H1 (cell line): ENCODE measurements at regions not wholly inside any gene's neighbourhood (a gene's known extent, or its start where the extent isn't known, plus 50 kb on each side); places are given as distances from the start of the nearest gene placed in this dataset.

ENCODE experiments used
- CTCF ChIA-PET: fragments of 300-600 bp; sonication (Branson Sonifier 250); formaldehyde crosslinking; loops from one replicate; lab custom pipeline; 2021; ENCODE audit not compliant: partially characterized antibody; lab: Charles Lee
- POLR2A ChIA-PET: fragments of 300-600 bp; sonication (Branson Sonifier 250); formaldehyde crosslinking; loops from one replicate; lab custom pipeline; 2021; ENCODE audit warnings: inconsistent platforms; ENCODE audit not compliant: partially characterized antibody; lab: Charles Lee
- DNase-seq, 2 experiments: peaks; one replicate each; pipeline versions ENCODE4 v3.0.0 to v3.0.0-alpha.2; 2010 to 2022; ENCODE audit warnings: low spot score in 2 of 2, low read depth in 1 of 2, mixed read lengths in 1 of 2
- FAIRE-seq: peaks from 2 replicates; lab custom pipeline; 2011; peaks lifted over from hg19 to GRCh38; lab: Jason Lieb, UNC
- H2AFZ ChIP-seq: 2 replicates; pipeline ENCODE4 v1.8.1; 2012; ENCODE audit warnings: low read length, inconsistent platforms
- H2AK5ac ChIP-seq: 2 replicates; pipeline ENCODE4 v1.6.1; 2013; ENCODE audit warnings: low read depth, low read length
- H2BK120ac ChIP-seq: replicated peaks from 2 replicates; pipeline ENCODE3; 2013; ENCODE audit warnings: low read depth, low read length, inconsistent platforms
- H2BK12ac ChIP-seq: 2 replicates; pipeline ENCODE4 v1.6.1; 2013; ENCODE audit warnings: low read depth, low read length
- H2BK15ac ChIP-seq: 2 replicates; pipeline ENCODE4 v1.6.1; 2013; ENCODE audit warnings: low read length
- H2BK20ac ChIP-seq: 2 replicates; pipeline ENCODE4 v1.6.1; 2013; ENCODE audit warnings: low read length
- H2BK5ac ChIP-seq: 2 replicates; pipeline ENCODE4 v1.6.1; 2013; ENCODE audit warnings: low read depth, low read length
- H3K14ac ChIP-seq: 2 replicates; pipeline ENCODE4 v1.6.1; 2013; ENCODE audit warnings: inconsistent platforms; ENCODE audit not compliant: insufficient read length
- H3K18ac ChIP-seq: 2 replicates; pipeline ENCODE4 v1.6.1; 2013; ENCODE audit warnings: low read length; ENCODE audit errors: extremely low read depth
- H3K23ac ChIP-seq: 2 replicates; pipeline ENCODE4 v1.6.1; 2013; ENCODE audit warnings: inconsistent platforms; ENCODE audit not compliant: insufficient read length
- H3K23me2 ChIP-seq: 2 replicates; pipeline ENCODE4 v1.6.1; 2013; ENCODE audit warnings: low read depth, low read length
- H3K27ac ChIP-seq: 2 replicates; pipeline ENCODE4 v1.6.1; 2011; ENCODE audit warnings: low read depth, low read length, inconsistent platforms
- H3K27me3 ChIP-seq, 4 experiments: replicated peaks in 1 of 4; 1 replicate in 1 of 4; 2 replicates in 3 of 4; pipeline versions ENCODE4 v1.6.1 to v1.8.1; 2011 to 2013; ENCODE audit warnings: low read length in 3 of 4, mild to moderate bottlenecking in 3 of 4, inconsistent platforms in 2 of 4, mixed read lengths in 2 of 4, moderate library complexity in 1 of 4; ENCODE audit not compliant: control insufficient read depth in 3 of 4, insufficient read depth in 3 of 4; ENCODE audit errors: extremely low read depth in 1 of 4
- H3K36me3 ChIP-seq, 4 experiments: 2 replicates each; pipeline versions ENCODE4 v1.6.1 to v1.8.1; 2011 to 2013; ENCODE audit warnings: mild to moderate bottlenecking in 4 of 4, low read length in 3 of 4, moderate library complexity in 2 of 4, control low read depth in 1 of 4, inconsistent platforms in 1 of 4; ENCODE audit not compliant: insufficient read depth in 4 of 4, control insufficient read depth in 2 of 4
- H3K4ac ChIP-seq: replicated peaks from 2 replicates; pipeline ENCODE3; 2013; ENCODE audit warnings: low read length, low read depth, mixed read lengths, inconsistent platforms; ENCODE audit not compliant: insufficient read length
- H3K4me1 ChIP-seq, 4 experiments: replicated peaks in 1 of 4; 1 replicate in 1 of 4; 2 replicates in 3 of 4; pipeline versions ENCODE4 v1.6.1 to v1.8.1; 2011 to 2013; ENCODE audit warnings: low read length in 3 of 4, inconsistent platforms in 2 of 4, mixed read lengths in 1 of 4; ENCODE audit not compliant: insufficient read depth in 4 of 4, control insufficient read depth in 3 of 4
- H3K4me2 ChIP-seq, 2 experiments: 2 replicates each; pipeline versions ENCODE4 v1.6.1 to v1.8.1; 2011 to 2013; ENCODE audit warnings: low read depth in 2 of 2, low read length in 2 of 2, control low read depth in 1 of 2, inconsistent platforms in 1 of 2, mild to moderate bottlenecking in 1 of 2; ENCODE audit not compliant: insufficient read depth in 1 of 2
- H3K4me3 ChIP-seq, 4 experiments: fragments of 200-600, 300-600 bp in 1 of 4; sonication (generic), shearing (Covaris generic), sonication (Bioruptor Twin) in 1 of 4; 2 replicates each; pipeline versions ENCODE4 v1.5.1 to v1.8.1; 2011 to 2016; ENCODE audit warnings: low read length in 4 of 4, low read depth in 3 of 4, control low read depth in 2 of 4, inconsistent platforms in 2 of 4, mild to moderate bottlenecking in 2 of 4, mixed read lengths in 1 of 4, moderate library complexity in 1 of 4; ENCODE audit not compliant: insufficient read depth in 2 of 4; ENCODE audit errors: extremely low read depth in 1 of 4
- H3K56ac ChIP-seq: replicated peaks from 2 replicates; pipeline ENCODE3; 2013; ENCODE audit warnings: low read depth, mild to moderate bottlenecking, mixed read lengths, low read length, inconsistent platforms; ENCODE audit not compliant: insufficient read length
- H3K79me1 ChIP-seq: 2 replicates; pipeline ENCODE4 v1.6.1; 2013; ENCODE audit warnings: low read depth, low read length, control low read depth
- H3K79me2 ChIP-seq, 2 experiments: 2 replicates each; pipeline versions ENCODE4 v1.6.1 to v1.8.1; 2012 to 2013; ENCODE audit warnings: low read length in 2 of 2, mild to moderate bottlenecking in 2 of 2, inconsistent platforms in 1 of 2; ENCODE audit not compliant: insufficient read depth in 2 of 2, control insufficient read depth in 1 of 2
- H3K9ac ChIP-seq, 4 experiments: replicated peaks in 1 of 4; 1 replicate in 1 of 4; 2 replicates in 3 of 4; pipeline versions ENCODE4 v1.6.1 to v1.8.1; 2011 to 2013; ENCODE audit warnings: low read depth in 3 of 4, low read length in 3 of 4, control low read depth in 2 of 4, mild to moderate bottlenecking in 2 of 4, moderate library complexity in 2 of 4, inconsistent platforms in 1 of 4; ENCODE audit errors: extremely low read depth in 1 of 4
- H3K9me3 ChIP-seq, 2 experiments: 2 replicates each; pipeline versions ENCODE4 v1.6.1 to v1.8.1; 2012 to 2013; ENCODE audit warnings: mild to moderate bottlenecking in 2 of 2, moderate library complexity in 2 of 2, control low read depth in 1 of 2, inconsistent platforms in 1 of 2, low read depth in 1 of 2, low read length in 1 of 2, mixed read lengths in 1 of 2; ENCODE audit not compliant: insufficient read depth in 2 of 2
- H4K20me1 ChIP-seq, 2 experiments: replicated peaks in 1 of 2; 2 replicates each; pipeline versions ENCODE3 to v1.8.1; 2011 to 2013; ENCODE audit warnings: inconsistent platforms in 2 of 2, low read length in 2 of 2, mild to moderate bottlenecking in 1 of 2; ENCODE audit not compliant: insufficient read depth in 2 of 2, control insufficient read depth in 1 of 2
- H4K5ac ChIP-seq: 2 replicates; pipeline ENCODE4 v1.6.1; 2013; ENCODE audit warnings: low read length, low read depth, mixed read lengths, inconsistent platforms; ENCODE audit not compliant: insufficient read length
- H4K8ac ChIP-seq: 2 replicates; pipeline ENCODE4 v1.8.0; 2013; ENCODE audit warnings: mild to moderate bottlenecking, moderate library complexity, low read length, inconsistent platforms; ENCODE audit not compliant: insufficient read depth; ENCODE audit errors: extremely low read depth
- H4K91ac ChIP-seq: replicated peaks from 2 replicates; pipeline ENCODE3; 2013; ENCODE audit warnings: low read length, mixed read lengths, inconsistent platforms; ENCODE audit not compliant: insufficient read length
- ASH2L ChIP-seq: fragments of 200-600, 300-600 bp; sonication (generic); IDR thresholded peaks from one replicate; pipeline ENCODE4 v1.7.1; 2017; ENCODE audit warnings: low read length
- BRCA1 ChIP-seq: IDR thresholded peaks from 2 replicates; pipeline ENCODE4 v1.6.1; 2012; ENCODE audit warnings: low read depth, low read length, improper control_type of control experiment
- CBX8 ChIP-seq: fragments of 300-800, 300-1000 bp; sonication (generic); IDR thresholded peaks from 2 replicates; pipeline ENCODE4 v1.7.1; 2016; ENCODE audit warnings: low read depth, low read length, borderline replicate concordance
- CREB1 ChIP-seq: IDR thresholded peaks from 2 replicates; pipeline ENCODE4 v1.6.1; 2012; ENCODE audit warnings: inconsistent platforms
- JUN ChIP-seq: IDR thresholded peaks from 2 replicates; pipeline ENCODE4 v1.6.1; 2011; ENCODE audit warnings: low read depth, mild to moderate bottlenecking, improper control_type of control experiment, low read length
- JUND ChIP-seq: IDR thresholded peaks from 2 replicates; pipeline ENCODE4 v1.6.1; 2011; ENCODE audit warnings: mild to moderate bottlenecking, improper control_type of control experiment, low read length
- KDM1A ChIP-seq: fragments of 200-600, 300-600 bp; sonication (generic); IDR thresholded peaks from 2 replicates; pipeline ENCODE4 v1.7.1; 2016; ENCODE audit warnings: mild to moderate bottlenecking, low read length, borderline replicate concordance
- KDM4A ChIP-seq: IDR thresholded peaks from one replicate; pipeline ENCODE4 v1.7.1; 2012; ENCODE audit warnings: low read depth, mild to moderate bottlenecking, moderate library complexity, low read length, inconsistent platforms; ENCODE audit not compliant: severe bottlenecking
- MAFK ChIP-seq: IDR thresholded peaks from 2 replicates; pipeline ENCODE4 v1.6.1; 2012; ENCODE audit warnings: low read depth, mild to moderate bottlenecking, improper control_type of control experiment, low read length
- NANOG ChIP-seq: IDR thresholded peaks from 2 replicates; pipeline ENCODE4 v1.6.1; 2011; ENCODE audit warnings: low read length, low read depth, mild to moderate bottlenecking, inconsistent platforms; ENCODE audit not compliant: insufficient read depth, poor library complexity, severe bottlenecking
- POLR2A ChIP-seq, 2 experiments: IDR thresholded peaks; 1 replicate in 1 of 2; 2 replicates in 1 of 2; pipeline ENCODE4 v1.6.1; 2011; ENCODE audit warnings: low read depth in 2 of 2, low read length in 2 of 2, mild to moderate bottlenecking in 2 of 2; ENCODE audit errors: control extremely low read depth in 1 of 2
- SP1 ChIP-seq: IDR thresholded peaks from 2 replicates; pipeline ENCODE4 v1.6.1; 2011; ENCODE audit warnings: low read depth, low read length
- SP2 ChIP-seq: IDR thresholded peaks from 2 replicates; pipeline ENCODE4 v1.6.1; 2012; ENCODE audit warnings: mild to moderate bottlenecking, low read length, inconsistent platforms
- USF2 ChIP-seq: IDR thresholded peaks from 2 replicates; pipeline ENCODE4 v1.6.1; 2011; ENCODE audit warnings: low read length, improper control_type of control experiment
- ZNF274 ChIP-seq: IDR thresholded peaks from 2 replicates; pipeline ENCODE4 v1.7.0; 2012; ENCODE audit warnings: low read length, borderline replicate concordance; ENCODE audit errors: extremely low read depth
- WGBS, 2 experiments: shearing (Covaris generic) in 1 of 2; methylation state at CpG; one replicate each; pipeline versions ENCODE4 v1.1.6 to v1.1.7; 2013 to 2015; ENCODE audit warnings: low lambda C conversion rate in 2 of 2, mixed read lengths in 2 of 2, inconsistent platforms in 1 of 2, low coverage in 1 of 2, missing lambda C conversion rate in 1 of 2; ENCODE audit not compliant: insufficient replicate concordance in 2 of 2, insufficient coverage in 1 of 2, insufficient read length in 1 of 2; ENCODE audit errors: extremely low coverage in 1 of 2, missing lambda C conversion rate in 1 of 2; 5-methylcytosine and 5-hydroxymethylcytosine counted together

GRCh38 chr6:9463311-9463710 lies 951.6 kb downstream of the TFAP2A start:
- no peaks in the 10 kb centered on the region for H4K20me1 ChIP-seq
- no peaks in the 10 kb centered on the region for H3K9me3 ChIP-seq
- H3K9ac ChIP-seq = no peak overlapping the region
- DNase-seq (no peak), FAIRE-seq (no peak)
- H3K4me1 ChIP-seq = peaks cover 0 to 2% (median 0%) of the 10 kb centered on the region in 4 experiments; a peak in 2 of 7 replicates
- H2AFZ ChIP-seq = no peak overlapping the region
- no peak overlapping the region for H2BK5ac ChIP-seq
- H3K18ac ChIP-seq = no peak overlapping the region
- no peak overlapping the region for H3K23ac ChIP-seq
- no peak overlapping the region for H4K8ac ChIP-seq
- H2BK20ac ChIP-seq = no peak overlapping the region
- H3K4ac ChIP-seq = no peak overlapping the region
- H3K79me1 ChIP-seq = no peaks in the 10 kb centered on the region
- no peak overlapping the region for H2AK5ac ChIP-seq
- no peak overlapping the region for H4K5ac ChIP-seq
- no peak overlapping the region for H2BK15ac ChIP-seq
- H3K14ac ChIP-seq = no peak overlapping the region
- H3K27ac ChIP-seq = no peak overlapping the region
- ChIA-PET POLR2A (no interaction called here), CTCF (interaction anchor here (0.5 kb wide), 1 partner anchor 21 kb away, joined by 4 read pairs; no protein-coding TSS in a partner anchor)
- 93% methylated on average over 4 of the region's 4 CpGs; no CpG with 5 or more reads in 1 of the 2 experiments for WGBS, 2 experiments
- no peaks in the 10 kb centered on the region for H3K23me2 ChIP-seq
- no peak overlapping the region for H3K4me3 ChIP-seq
- no peak overlapping the region for H2BK120ac ChIP-seq
- no peaks in the 10 kb centered on the region for H3K36me3 ChIP-seq
- H3K56ac ChIP-seq = no peak overlapping the region
- H2BK12ac ChIP-seq = no peak overlapping the region
- no peaks in the 10 kb centered on the region for H3K79me2 ChIP-seq
- H3K4me2 ChIP-seq = no peak overlapping the region
- H3K27me3 ChIP-seq = no peaks in the 10 kb centered on the region
- no peak overlapping the region for H4K91ac ChIP-seq
- TF ChIP-seq ASH2L (no peak), BRCA1 (no peak), SP1 (no peak), ZNF274 (no peak), SP2 (no peak), CBX8 (no peak), USF2 (no peak), CREB1 (no peak), MAFK (no peak), NANOG (no peak), JUN (no peak), JUND (no peak), KDM1A (no peak), POLR2A (IDR thresholded peaks at IDR 0.05; ENCODE audit: control extremely low read depth in 1 of 2, low read depth in 2 of 2, low read length in 2 of 2) (no peak), KDM4A (no peak)
